ENCODE measurements at regions not wholly inside any gene's neighbourhood (a gene's known extent, or its start where the extent isn't known, plus 50 kb on each side); places are given as distances from the start of the nearest gene placed in this dataset.

DNA sequence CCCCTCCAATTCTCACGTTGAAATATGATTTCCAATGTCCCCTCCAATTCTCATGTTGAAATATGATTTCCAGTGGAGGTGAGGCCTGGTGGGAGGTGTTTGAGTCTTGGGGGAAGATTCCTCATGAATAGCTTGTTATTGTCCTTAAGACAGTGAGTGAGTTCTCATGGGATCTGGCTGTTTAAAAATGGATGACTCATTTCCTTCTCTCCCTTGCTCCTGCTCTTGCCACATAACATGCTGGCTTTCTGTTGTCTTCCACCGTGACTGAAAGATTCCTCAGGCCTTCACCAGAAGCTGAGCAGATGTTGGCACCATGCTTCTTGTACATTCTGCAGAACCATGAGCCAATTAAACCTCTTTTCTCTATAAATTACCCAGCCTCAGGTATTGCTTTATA lies 346.8 kb upstream of the TECRL start:
- no peak for TF ChIP-seq EGR1 (IDR thresholded peaks at IDR 0.05)

DNA sequence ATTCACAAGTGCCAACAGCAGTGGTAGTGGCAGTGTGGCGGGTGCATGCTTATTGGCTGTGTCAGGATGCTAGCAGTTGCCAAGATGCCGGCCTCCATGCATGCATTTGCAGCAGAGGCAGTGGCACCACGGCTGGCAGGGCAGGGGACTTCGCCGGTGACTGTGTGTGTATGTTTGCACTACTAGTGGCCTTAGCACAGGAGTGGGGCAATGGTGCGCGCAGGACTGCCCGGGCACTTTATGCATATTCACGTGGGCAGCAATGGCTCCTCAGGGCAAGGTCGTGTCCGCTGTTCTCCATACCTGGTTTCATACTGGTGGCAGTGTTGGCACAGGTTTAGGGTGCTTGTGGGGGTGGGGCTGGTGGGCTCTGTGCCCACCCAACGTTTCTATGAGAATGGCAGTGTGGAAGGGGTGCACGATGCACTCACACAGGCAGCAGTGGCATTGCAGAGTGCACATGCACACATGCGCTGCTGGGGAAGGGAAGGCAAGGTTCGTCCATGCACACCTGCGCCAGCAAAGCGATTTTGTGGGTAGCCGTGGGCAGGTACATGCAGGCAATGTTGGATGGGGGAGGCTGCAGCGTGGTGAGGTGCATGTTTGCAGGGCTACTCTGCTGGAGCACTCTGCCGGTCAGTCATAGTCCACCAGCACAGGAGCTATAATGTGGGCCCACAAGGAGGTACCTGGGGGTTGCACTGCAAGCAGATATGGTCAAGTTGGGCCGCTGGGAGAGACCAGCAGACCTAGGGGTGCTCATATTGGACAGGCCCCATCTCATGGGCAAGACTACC lies 338.9 kb upstream of the TECRL start:
- TF ChIP-seq, protein P1, sequence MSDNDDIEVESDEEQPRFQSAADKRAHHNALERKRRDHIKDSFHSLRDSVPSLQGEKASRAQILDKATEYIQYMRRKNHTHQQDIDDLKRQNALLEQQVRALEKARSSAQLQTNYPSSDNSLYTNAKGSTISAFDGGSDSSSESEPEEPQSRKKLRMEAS (IDR thresholded peaks at IDR 0.05), result no peak
- no peak for TF ChIP-seq FOXM1 (IDR thresholded peaks at IDR 0.05; ENCODE audit: borderline replicate concordance, low read depth)
- TF ChIP-seq, protein P2, sequence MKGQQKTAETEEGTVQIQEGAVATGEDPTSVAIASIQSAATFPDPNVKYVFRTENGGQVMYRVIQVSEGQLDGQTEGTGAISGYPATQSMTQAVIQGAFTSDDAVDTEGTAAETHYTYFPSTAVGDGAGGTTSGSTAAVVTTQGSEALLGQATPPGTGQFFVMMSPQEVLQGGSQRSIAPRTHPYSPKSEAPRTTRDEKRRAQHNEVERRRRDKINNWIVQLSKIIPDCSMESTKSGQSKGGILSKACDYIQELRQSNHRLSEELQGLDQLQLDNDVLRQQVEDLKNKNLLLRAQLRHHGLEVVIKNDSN (IDR thresholded peaks at IDR 0.05), result no peak
- no peak for TF ChIP-seq REST (IDR thresholded peaks at IDR 0.05; ENCODE audit: low read depth)
- no peak for TF ChIP-seq TAF1 (IDR thresholded peaks at IDR 0.05; ENCODE audit: low read depth)
- TF ChIP-seq EGR1 (IDR thresholded peaks at IDR 0.05), result no peak
- TF ChIP-seq ZBTB7A (IDR thresholded peaks at IDR 0.05; ENCODE audit: low read depth), result no peak
- no peak for TF ChIP-seq NFIC (IDR thresholded peaks at IDR 0.05)
- no peak for TF ChIP-seq RAD21 (IDR thresholded peaks at IDR 0.05; ENCODE audit: low read depth)
- no peak for TF ChIP-seq TEAD4 (IDR thresholded peaks at IDR 0.05)

DNA sequence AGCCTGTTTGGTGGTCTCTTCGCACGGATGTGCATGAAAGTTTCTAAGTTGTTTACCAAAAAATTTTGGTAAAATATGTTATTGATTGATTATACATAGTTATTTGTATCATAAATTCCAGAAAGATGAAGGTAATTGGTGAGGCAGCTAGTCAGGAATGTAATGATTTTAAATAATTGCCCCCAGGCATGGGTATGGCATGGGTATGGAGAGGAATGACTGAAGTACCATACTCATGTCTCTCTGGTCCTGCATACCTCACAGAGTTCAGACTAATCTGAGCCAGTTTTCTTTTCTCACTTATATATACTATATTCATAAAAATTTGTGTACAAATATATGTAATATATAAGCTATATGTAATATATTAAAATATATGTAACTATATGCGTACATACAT lies 329.0 kb upstream of the TECRL start:
- TF ChIP-seq CEBPB (IDR thresholded peaks at IDR 0.05), result no peak
- TF ChIP-seq YY1 (IDR thresholded peaks at IDR 0.05; ENCODE audit: low read depth), result no peak
- TF ChIP-seq, protein P1 (IDR thresholded peaks at IDR 0.05), result no peak
- no peak for TF ChIP-seq NFIC (IDR thresholded peaks at IDR 0.05)
- TF ChIP-seq TCF12 (IDR thresholded peaks at IDR 0.05; ENCODE audit: low read depth), result no peak
- no peak for TF ChIP-seq EGR1 (IDR thresholded peaks at IDR 0.05)
- no peak for TF ChIP-seq TAF1 (IDR thresholded peaks at IDR 0.05; ENCODE audit: low read depth)
- no peak for TF ChIP-seq REST (IDR thresholded peaks at IDR 0.05; ENCODE audit: low read depth)
- no peak for TF ChIP-seq RAD21 (IDR thresholded peaks at IDR 0.05; ENCODE audit: low read depth)
- TF ChIP-seq ZBTB7A (IDR thresholded peaks at IDR 0.05; ENCODE audit: low read depth), result no peak
- TF ChIP-seq CREB1 (IDR thresholded peaks at IDR 0.05; ENCODE audit: low read depth), result no peak
- TF ChIP-seq EP300 (IDR thresholded peaks at IDR 0.05; ENCODE audit: borderline replicate concordance), result no peak
- TF ChIP-seq, protein P2 (IDR thresholded peaks at IDR 0.05), result no peak
- TF ChIP-seq TEAD4 (IDR thresholded peaks at IDR 0.05), result no peak
- TF ChIP-seq FOXM1 (IDR thresholded peaks at IDR 0.05; ENCODE audit: borderline replicate concordance, low read depth), result no peak

- TF ChIP-seq TEAD4 (IDR thresholded peaks at IDR 0.05) (no peak), EP300 (IDR thresholded peaks at IDR 0.05; ENCODE audit: borderline replicate concordance) (no peak), RAD21 (IDR thresholded peaks at IDR 0.05; ENCODE audit: low read depth) (no peak), YY1 (IDR thresholded peaks at IDR 0.05; ENCODE audit: low read depth) (no peak), REST (IDR thresholded peaks at IDR 0.05; ENCODE audit: low read depth) (no peak), EGR1 (IDR thresholded peaks at IDR 0.05) (no peak), FOXM1 (IDR thresholded peaks at IDR 0.05; ENCODE audit: borderline replicate concordance, low read depth) (no peak), CREB1 (IDR thresholded peaks at IDR 0.05; ENCODE audit: low read depth) (no peak), ZBTB7A (IDR thresholded peaks at IDR 0.05; ENCODE audit: low read depth) (no peak), TCF12 (IDR thresholded peaks at IDR 0.05; ENCODE audit: low read depth) (no peak), CEBPB (IDR thresholded peaks at IDR 0.05) (no peak), TAF1 (IDR thresholded peaks at IDR 0.05; ENCODE audit: low read depth) (no peak)
- TF ChIP-seq, protein P1 (IDR thresholded peaks at IDR 0.05), result no peak
- TF ChIP-seq, protein P2 (IDR thresholded peaks at IDR 0.05), result no peak
These were observed 328.0 kb upstream of the TECRL start for GRCh38 chr4:64737026-64737853.
